ENCODE measurements at regions not wholly inside any gene's neighbourhood (a gene's known extent, or its start where the extent isn't known, plus 50 kb on each side); places are given as distances from the start of the nearest gene placed in this dataset.

DNA sequence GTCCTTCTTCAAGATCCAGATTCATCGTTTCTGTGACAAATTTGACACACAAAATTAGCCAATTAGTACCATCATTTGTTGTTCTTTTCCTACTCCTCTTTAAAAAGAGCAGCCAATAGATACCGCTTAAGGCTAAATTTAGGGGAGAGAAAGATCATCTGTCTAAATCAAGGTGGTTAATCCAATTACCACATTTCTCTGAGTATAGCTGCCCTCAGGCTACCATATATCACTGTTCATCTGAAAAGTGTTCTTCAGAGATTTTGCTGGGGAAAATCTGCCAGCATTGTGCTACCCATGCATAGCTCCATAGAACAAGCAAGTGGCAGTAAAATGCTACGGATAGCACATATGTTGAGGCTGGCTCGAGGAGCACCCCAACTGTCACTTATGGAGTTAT lies 110.3 kb upstream of the ESRRG start:
- TF ChIP-seq CTCF (IDR thresholded peaks at IDR 0.05) (no peak), POLR2A (IDR thresholded peaks at IDR 0.05) (no peak)
